RWPE2 (cell line): ENCODE measurements at regions not wholly inside any gene's neighbourhood (a gene's known extent, or its start where the extent isn't known, plus 50 kb on each side); places are given as distances from the start of the nearest gene placed in this dataset.

Source experiments
- ATAC-seq: fragments of 200-7000 bp; cut with Tn5 transposase; 3 replicates; pipeline ENCODE4 v1.9.1; 2021; ENCODE audit warnings: low read depth
- DNase-seq: peaks from one replicate; pipeline ENCODE4 v3.0.0-alpha.2; 2020; ENCODE audit warnings: low spot score
- H3K27ac ChIP-seq: fragments of 450-650 bp; 2 replicates; pipeline ENCODE4 v1.5.1; 2017; ENCODE audit warnings: mild to moderate bottlenecking; ENCODE audit not compliant: poor library complexity, severe bottlenecking
- H3K27me3 ChIP-seq: fragments of 250-450 bp; sonication (Bioruptor Pico); 2 replicates; pipeline ENCODE4 v1.5.1; 2021; ENCODE audit warnings: mild to moderate bottlenecking, moderate library complexity; ENCODE audit not compliant: insufficient read depth, poor library complexity, severe bottlenecking
- H3K36me3 ChIP-seq: fragments of 250-450 bp; sonication (Bioruptor Pico); 2 replicates; pipeline ENCODE4 v1.5.1; 2020; ENCODE audit warnings: low read depth, mild to moderate bottlenecking, moderate library complexity
- H3K4me1 ChIP-seq: fragments of 250-450 bp; sonication (Bioruptor Pico); 2 replicates; pipeline ENCODE4 v1.5.1; 2021; ENCODE audit warnings: mild to moderate bottlenecking, moderate library complexity; ENCODE audit not compliant: insufficient read depth, poor library complexity, severe bottlenecking
- H3K4me3 ChIP-seq: fragments of 250-450 bp; sonication (Bioruptor Pico); 2 replicates; pipeline ENCODE4 v1.5.1; 2021; ENCODE audit warnings: mild to moderate bottlenecking, moderate library complexity; ENCODE audit not compliant: severe bottlenecking
- H3K9me3 ChIP-seq: fragments of 250-450 bp; sonication (Bioruptor Pico); 2 replicates; pipeline ENCODE4 v1.5.1; 2021; ENCODE audit warnings: mild to moderate bottlenecking, moderate library complexity; ENCODE audit not compliant: severe bottlenecking
- CTCF ChIP-seq: fragments of 450-650 bp; IDR thresholded peaks from one replicate; pipeline ENCODE4 v1.5.1; 2017; ENCODE audit warnings: mild to moderate bottlenecking, moderate library complexity; ENCODE audit not compliant: poor library complexity, severe bottlenecking

GRCh38 chr11:128334311-128335044 lies 252.9 kb downstream of the ETS1 start:
- DNase-seq (no peak), ATAC-seq (no peak)
- Histone ChIP-seq H3K36me3 (no peaks in the 10 kb centered on the region), H3K4me3 (no peak overlapping the region), H3K27ac (no peak overlapping the region), H3K4me1 (no peaks in the 10 kb centered on the region), H3K9me3 (no peaks in the 10 kb centered on the region), H3K27me3 (no peaks in the 10 kb centered on the region)
- no peak for TF ChIP-seq CTCF

GRCh38 chr11:128331317-128331716 lies 256.0 kb downstream of the ETS1 start:
- H3K27me3 ChIP-seq, result no peaks in the 10 kb centered on the region
- no peaks in the 10 kb centered on the region for H3K4me1 ChIP-seq
- no peak for ATAC-seq
- no peak overlapping the region for H3K4me3 ChIP-seq
- H3K27ac ChIP-seq, result no peak overlapping the region
- no peak for DNase-seq
- H3K36me3 ChIP-seq, result no peaks in the 10 kb centered on the region
- TF ChIP-seq CTCF, result no peak
- no peaks in the 10 kb centered on the region for H3K9me3 ChIP-seq

- no peak for DNase-seq
- Histone ChIP-seq H3K4me3 (no peak overlapping the region), H3K9me3 (no peaks in the 10 kb centered on the region), H3K36me3 (no peaks in the 10 kb centered on the region), H3K27me3 (no peaks in the 10 kb centered on the region), H3K4me1 (no peaks in the 10 kb centered on the region), H3K27ac (no peak overlapping the region)
- ATAC-seq, result no peak
- no peak for TF ChIP-seq CTCF
These were observed 257.2 kb downstream of the ETS1 start for GRCh38 chr11:128330203-128330602.

- no peak overlapping the region for H3K27ac ChIP-seq
- no peak; the same call in 2 of the 3 replicates for ATAC-seq
These were observed 258.3 kb downstream of the ETS1 start for GRCh38 chr11:128328955-128329551.

More at GRCh38 chr11:128328955-128329551, 258.3 kb downstream of the ETS1 start:
- Histone ChIP-seq H3K9me3 (no peaks in the 10 kb centered on the region), H3K4me3 (no peak overlapping the region), H3K4me1 (no peaks in the 10 kb centered on the region), H3K27me3 (no peaks in the 10 kb centered on the region), H3K36me3 (no peaks in the 10 kb centered on the region)
- TF ChIP-seq CTCF, result no peak
- DNase-seq, result no peak
